SH-SY5Y (cell line): ENCODE measurements at regions not wholly inside any gene's neighbourhood (a gene's known extent, or its start where the extent isn't known, plus 50 kb on each side); places are given as distances from the start of the nearest gene placed in this dataset.

ENCODE experiments used
- GATA2 ChIP-seq: IDR thresholded peaks from 2 replicates; pipeline ENCODE4 v1.6.1; 2011; ENCODE audit warnings: mild to moderate bottlenecking, low read depth, low read length
- GATA3 ChIP-seq: IDR thresholded peaks from 2 replicates; pipeline ENCODE4 v1.6.1; 2011; ENCODE audit warnings: low read depth, mild to moderate bottlenecking, low read length, moderate library complexity

DNA sequence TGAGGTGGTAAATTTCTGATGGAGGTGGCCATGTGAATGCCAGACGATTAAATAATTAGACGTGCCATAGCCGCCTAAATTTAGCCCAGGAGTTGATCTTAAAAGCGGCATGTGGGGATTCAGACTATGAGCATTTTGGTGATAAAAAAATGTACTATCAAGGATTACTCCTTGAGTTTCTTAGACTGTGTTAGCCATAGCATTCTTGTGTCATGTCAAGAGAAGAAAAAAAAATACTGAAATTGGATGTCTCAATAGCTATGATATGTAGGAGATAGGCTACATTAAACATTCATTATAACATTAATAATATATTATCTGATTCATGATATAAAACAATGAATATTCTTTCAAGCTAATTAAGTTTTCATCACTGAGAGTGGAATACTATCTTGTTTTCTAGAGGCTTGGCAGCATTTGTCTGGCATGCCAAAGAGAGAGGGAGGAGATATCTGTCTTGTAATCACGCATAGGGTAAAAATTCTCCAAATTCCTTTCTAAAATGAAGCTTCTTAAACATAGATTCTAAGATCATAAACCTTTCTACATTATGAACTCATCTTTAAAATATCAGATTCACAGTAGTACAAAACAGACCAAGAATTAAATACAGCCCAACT is 727.0 kb downstream of the C12orf50 start:
- no peak for TF ChIP-seq GATA3
- no peak for TF ChIP-seq GATA2
